ENCODE measurements at regions not wholly inside any gene's neighbourhood (a gene's known extent, or its start where the extent isn't known, plus 50 kb on each side); places are given as distances from the start of the nearest gene placed in this dataset.
"Not testable (repeated sequence)": the region's sequence is repeated elsewhere in the genome, so short reads cannot be mapped to it uniquely, and the experiment has no call there.

GRCh38 chr14:56351861-56352260, 227.7 kb upstream of the TMEM260 start:
- H3K4me3 ChIP-seq (ENCODE audit: control insufficient read depth, low read depth, low read length) = no peak overlapping the region
- peak; percentile 55 for DNase-seq (ENCODE audit: low read depth)
- TF ChIP-seq, protein P1, sequence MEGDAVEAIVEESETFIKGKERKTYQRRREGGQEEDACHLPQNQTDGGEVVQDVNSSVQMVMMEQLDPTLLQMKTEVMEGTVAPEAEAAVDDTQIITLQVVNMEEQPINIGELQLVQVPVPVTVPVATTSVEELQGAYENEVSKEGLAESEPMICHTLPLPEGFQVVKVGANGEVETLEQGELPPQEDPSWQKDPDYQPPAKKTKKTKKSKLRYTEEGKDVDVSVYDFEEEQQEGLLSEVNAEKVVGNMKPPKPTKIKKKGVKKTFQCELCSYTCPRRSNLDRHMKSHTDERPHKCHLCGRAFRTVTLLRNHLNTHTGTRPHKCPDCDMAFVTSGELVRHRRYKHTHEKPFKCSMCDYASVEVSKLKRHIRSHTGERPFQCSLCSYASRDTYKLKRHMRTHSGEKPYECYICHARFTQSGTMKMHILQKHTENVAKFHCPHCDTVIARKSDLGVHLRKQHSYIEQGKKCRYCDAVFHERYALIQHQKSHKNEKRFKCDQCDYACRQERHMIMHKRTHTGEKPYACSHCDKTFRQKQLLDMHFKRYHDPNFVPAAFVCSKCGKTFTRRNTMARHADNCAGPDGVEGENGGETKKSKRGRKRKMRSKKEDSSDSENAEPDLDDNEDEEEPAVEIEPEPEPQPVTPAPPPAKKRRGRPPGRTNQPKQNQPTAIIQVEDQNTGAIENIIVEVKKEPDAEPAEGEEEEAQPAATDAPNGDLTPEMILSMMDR (IDR thresholded peaks at IDR 0.05; ENCODE audit: control insufficient read depth, insufficient read depth, low read depth, low read length, missing control alignments) = no peak

DNA sequence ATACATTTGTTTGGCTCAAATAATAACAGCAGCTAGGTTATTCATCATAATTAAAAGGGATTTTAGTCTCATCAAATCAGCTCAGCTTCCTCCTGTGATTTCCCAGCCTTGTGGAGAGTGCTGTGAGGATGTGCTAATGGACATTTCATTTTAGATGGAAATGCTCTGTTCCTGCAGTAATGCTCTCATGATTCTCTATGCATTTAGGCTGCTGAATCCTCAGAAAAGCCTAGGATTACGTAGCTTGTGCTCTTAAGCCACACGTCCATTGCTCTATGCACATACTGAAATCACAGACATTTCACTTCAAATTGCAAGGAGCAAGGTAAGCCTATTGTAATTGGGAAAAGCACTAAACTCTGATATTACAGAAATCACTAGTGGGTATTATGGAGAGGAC, 226.6 kb upstream of the TMEM260 start:
- no peak for DNase-seq (ENCODE audit: low read depth)
- TF ChIP-seq, protein P1 (IDR thresholded peaks at IDR 0.05; ENCODE audit: control insufficient read depth, insufficient read depth, low read depth, low read length, missing control alignments) = no peak
- H3K4me3 ChIP-seq (ENCODE audit: control insufficient read depth, low read depth, low read length) = no peak overlapping the region

DNA sequence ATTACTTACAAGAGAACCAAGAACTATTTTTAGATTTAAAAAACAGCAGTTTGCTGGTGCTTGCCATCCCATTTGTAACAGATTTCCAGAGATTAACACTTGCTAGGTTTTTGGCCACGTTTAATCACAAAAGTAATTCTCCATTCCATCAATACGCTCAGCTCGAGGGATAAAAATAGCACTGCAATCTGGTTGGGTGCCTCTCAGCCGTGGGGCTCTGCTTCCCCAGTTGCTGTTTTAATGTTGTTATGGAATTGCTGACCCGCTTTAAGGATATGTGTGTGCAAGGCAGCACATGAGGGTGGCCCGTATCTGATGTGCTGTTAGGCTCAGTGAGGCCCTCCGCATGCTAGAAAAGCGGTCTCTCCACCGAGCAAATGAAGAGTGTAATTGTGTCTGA, 222.2 kb upstream of the TMEM260 start:
- H3K4me3 ChIP-seq (ENCODE audit: control insufficient read depth, low read depth, low read length) = no peak overlapping the region
- no peak for DNase-seq (ENCODE audit: low read depth)
- TF ChIP-seq, protein P1 (IDR thresholded peaks at IDR 0.05; ENCODE audit: control insufficient read depth, insufficient read depth, low read depth, low read length, missing control alignments) = no peak

- DNase-seq (ENCODE audit: low read depth) = no peak
- H3K4me3 ChIP-seq (ENCODE audit: control insufficient read depth, low read depth, low read length) = no peak overlapping the region
- TF ChIP-seq, protein P1 (IDR thresholded peaks at IDR 0.05; ENCODE audit: control insufficient read depth, insufficient read depth, low read depth, low read length, missing control alignments) = no peak
Observed at GRCh38 chr14:56358275-56358674, 221.3 kb upstream of the TMEM260 start.

GRCh38 chr14:56358851-56359614, 220.6 kb upstream of the TMEM260 start:
- no peak overlapping the region for H3K4me3 ChIP-seq (ENCODE audit: control insufficient read depth, low read depth, low read length)
- TF ChIP-seq, protein P1 (IDR thresholded peaks at IDR 0.05; ENCODE audit: control insufficient read depth, insufficient read depth, low read depth, low read length, missing control alignments) = no peak
- DNase-seq (ENCODE audit: low read depth) = no peak

DNA sequence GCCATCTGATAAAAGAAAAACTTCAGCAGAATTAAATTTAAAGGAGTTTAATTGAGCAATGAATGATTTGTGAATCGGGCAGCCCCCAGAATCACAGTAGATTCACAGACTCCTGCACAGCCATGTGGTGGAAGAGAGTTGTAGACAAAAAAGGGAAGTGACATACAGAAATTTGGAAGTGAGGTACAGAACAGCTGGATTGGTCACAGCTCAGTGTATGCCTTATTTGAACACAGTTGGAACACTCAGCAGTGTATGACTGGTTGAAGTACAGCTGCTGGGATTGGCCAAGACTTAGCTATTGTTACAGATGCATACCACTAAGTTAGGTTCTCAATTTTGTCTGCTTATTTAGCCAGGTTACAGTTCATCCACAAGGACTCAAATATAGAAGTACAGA, 213.9 kb upstream of the TMEM260 start:
- not testable (repeated sequence) for H3K4me3 ChIP-seq (ENCODE audit: control insufficient read depth, low read depth, low read length); DNase-seq (ENCODE audit: low read depth)

DNA sequence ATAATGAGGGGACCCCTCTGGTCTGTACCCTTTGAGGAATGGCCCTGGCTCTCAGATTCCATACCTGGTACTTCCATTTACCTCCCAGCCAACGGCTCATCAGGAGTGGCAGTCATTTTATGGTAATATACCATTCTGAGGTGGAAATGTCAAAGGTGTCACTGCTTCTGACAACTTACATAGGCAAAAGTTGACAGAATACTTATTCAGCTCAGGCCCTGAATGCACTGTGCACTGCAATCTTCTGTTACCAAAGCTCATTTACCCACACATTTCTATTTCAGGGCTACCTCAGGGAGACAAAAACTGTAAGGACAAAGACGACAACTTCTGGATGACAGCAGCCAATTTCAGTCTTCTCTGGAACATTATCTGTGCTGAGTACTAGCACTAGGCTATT, 212.2 kb upstream of the TMEM260 start:
- no peak for DNase-seq (ENCODE audit: low read depth)
- no peak overlapping the region for H3K4me3 ChIP-seq (ENCODE audit: control insufficient read depth, low read depth, low read length)
- TF ChIP-seq, protein P1 (IDR thresholded peaks at IDR 0.05; ENCODE audit: control insufficient read depth, insufficient read depth, low read depth, low read length, missing control alignments) = no peak

Data from AG09309 (cell line).